Endothelial cell of umbilical vein (primary cell): ENCODE measurements at regions not wholly inside any gene's neighbourhood (a gene's known extent, or its start where the extent isn't known, plus 50 kb on each side); places are given as distances from the start of the nearest gene placed in this dataset.

Experiments
- EZH2 ChIP-seq: IDR thresholded peaks from 2 replicates; pipeline ENCODE4 v1.6.1; 2012; ENCODE audit warnings: borderline replicate concordance, low read depth, mild to moderate bottlenecking, moderate library complexity, low read length, inconsistent platforms; ENCODE audit not compliant: severe bottlenecking
- FOS ChIP-seq: IDR thresholded peaks from 2 replicates; pipeline ENCODE4 v1.6.1; 2011; ENCODE audit warnings: mild to moderate bottlenecking, low read length, moderate library complexity, borderline replicate concordance; ENCODE audit not compliant: insufficient read depth
- GATA2 ChIP-seq: IDR thresholded peaks from 2 replicates; pipeline ENCODE4 v1.7.0; 2011; ENCODE audit warnings: low read depth, mild to moderate bottlenecking, moderate library complexity, mixed read lengths, low read length; ENCODE audit not compliant: insufficient read length, insufficient read depth
- JUN ChIP-seq: IDR thresholded peaks from 2 replicates; pipeline ENCODE4 v1.6.1; 2011; ENCODE audit warnings: borderline replicate concordance, low read depth; ENCODE audit not compliant: insufficient read length, insufficient read depth
- MAX ChIP-seq: IDR thresholded peaks from 2 replicates; pipeline ENCODE4 v1.6.1; 2011; ENCODE audit not compliant: insufficient read depth, insufficient read length
- MYC ChIP-seq: IDR thresholded peaks from one replicate; pipeline ENCODE4 v1.6.1; 2011; ENCODE audit warnings: mild to moderate bottlenecking, low read depth, low read length
- POLR2A ChIP-seq: IDR thresholded peaks from 2 replicates; pipeline ENCODE4 v1.6.1; 2012; ENCODE audit warnings: low read depth, mild to moderate bottlenecking, control low read depth, low read length
- POLR2AphosphoS5 ChIP-seq: IDR thresholded peaks from 2 replicates; pipeline ENCODE4 v1.6.1; 2012; ENCODE audit warnings: low read depth, mild to moderate bottlenecking, control low read depth, low read length, moderate library complexity; ENCODE audit not compliant: insufficient read depth
- TF ChIP-seq, protein P1 (sequence below), 2 donors: IDR thresholded peaks; 1 replicate in 1 of 2; 2 replicates in 1 of 2; pipeline ENCODE4 v1.5.1; 2011; ENCODE audit warnings: low read length in 2 of 2, mild to moderate bottlenecking in 2 of 2, moderate library complexity in 2 of 2, control low read depth in 1 of 2, inconsistent platforms in 1 of 2, low read depth in 1 of 2; ENCODE audit not compliant: insufficient read depth in 1 of 2; ENCODE audit errors: extremely low read depth in 1 of 2

GRCh38 chr3:113156816-113157333, 54.5 kb upstream of the BOC start:
- TF ChIP-seq EZH2: no peak
- TF ChIP-seq, protein P1, sequence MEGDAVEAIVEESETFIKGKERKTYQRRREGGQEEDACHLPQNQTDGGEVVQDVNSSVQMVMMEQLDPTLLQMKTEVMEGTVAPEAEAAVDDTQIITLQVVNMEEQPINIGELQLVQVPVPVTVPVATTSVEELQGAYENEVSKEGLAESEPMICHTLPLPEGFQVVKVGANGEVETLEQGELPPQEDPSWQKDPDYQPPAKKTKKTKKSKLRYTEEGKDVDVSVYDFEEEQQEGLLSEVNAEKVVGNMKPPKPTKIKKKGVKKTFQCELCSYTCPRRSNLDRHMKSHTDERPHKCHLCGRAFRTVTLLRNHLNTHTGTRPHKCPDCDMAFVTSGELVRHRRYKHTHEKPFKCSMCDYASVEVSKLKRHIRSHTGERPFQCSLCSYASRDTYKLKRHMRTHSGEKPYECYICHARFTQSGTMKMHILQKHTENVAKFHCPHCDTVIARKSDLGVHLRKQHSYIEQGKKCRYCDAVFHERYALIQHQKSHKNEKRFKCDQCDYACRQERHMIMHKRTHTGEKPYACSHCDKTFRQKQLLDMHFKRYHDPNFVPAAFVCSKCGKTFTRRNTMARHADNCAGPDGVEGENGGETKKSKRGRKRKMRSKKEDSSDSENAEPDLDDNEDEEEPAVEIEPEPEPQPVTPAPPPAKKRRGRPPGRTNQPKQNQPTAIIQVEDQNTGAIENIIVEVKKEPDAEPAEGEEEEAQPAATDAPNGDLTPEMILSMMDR (IDR thresholded peaks at IDR 0.05; ENCODE audit: extremely low read depth in 1 of 2, insufficient read depth in 1 of 2, low read depth in 1 of 2, low read length in 2 of 2): no peak
- no peak for TF ChIP-seq POLR2AphosphoS5
- no peak for TF ChIP-seq POLR2A
- TF ChIP-seq GATA2: no peak
- no peak for TF ChIP-seq FOS
- TF ChIP-seq MAX: no peak
- TF ChIP-seq JUN: no peak
- TF ChIP-seq MYC: no peak
